HG02885 (cell line): ENCODE measurements at regions not wholly inside any gene's neighbourhood (a gene's known extent, or its start where the extent isn't known, plus 50 kb on each side); places are given as distances from the start of the nearest gene placed in this dataset.
A peak's percentile ranks its signal among the peaks of the same experiment; 100 is the strongest.

ENCODE experiments used
- ATAC-seq: cut with Tn5 transposase; IDR thresholded peaks from one replicate; pipeline ENCODE4 v1.9.1; 2021; ENCODE audit warnings: mild to moderate bottlenecking; ENCODE audit not compliant: unreplicated experiment, poor library complexity

DNA sequence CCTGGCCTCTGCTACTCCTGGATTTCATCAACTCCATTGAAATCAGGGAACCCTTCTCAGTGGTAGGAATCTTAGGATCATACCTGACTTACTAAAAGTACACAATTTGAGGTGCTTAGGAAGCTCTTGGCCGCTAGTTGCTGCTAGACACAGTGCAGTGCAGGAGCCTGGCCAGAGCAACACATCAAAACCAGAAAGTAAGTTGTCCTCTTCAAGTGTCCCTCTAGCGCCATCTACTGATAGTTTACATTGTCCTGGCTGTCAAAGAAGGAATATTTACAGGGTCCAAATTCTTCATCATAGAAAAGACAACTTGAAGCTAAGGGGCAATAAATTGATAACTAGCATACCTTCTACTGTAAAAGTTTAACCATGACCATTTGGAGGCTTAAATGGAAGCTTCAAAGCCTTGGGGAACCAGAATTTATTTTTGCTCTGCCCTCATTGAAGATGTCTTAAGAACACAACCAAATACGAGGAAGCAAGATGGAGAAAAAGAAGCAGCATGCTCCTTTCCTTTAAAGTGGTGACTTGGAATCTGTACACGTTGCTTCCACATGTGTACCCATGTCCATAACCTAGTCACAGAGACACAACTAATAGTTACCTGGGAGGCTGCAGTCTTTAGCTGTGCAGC, 889.1 kb upstream of the GCFC2 start:
- peak; percentile 97 for ATAC-seq

DNA sequence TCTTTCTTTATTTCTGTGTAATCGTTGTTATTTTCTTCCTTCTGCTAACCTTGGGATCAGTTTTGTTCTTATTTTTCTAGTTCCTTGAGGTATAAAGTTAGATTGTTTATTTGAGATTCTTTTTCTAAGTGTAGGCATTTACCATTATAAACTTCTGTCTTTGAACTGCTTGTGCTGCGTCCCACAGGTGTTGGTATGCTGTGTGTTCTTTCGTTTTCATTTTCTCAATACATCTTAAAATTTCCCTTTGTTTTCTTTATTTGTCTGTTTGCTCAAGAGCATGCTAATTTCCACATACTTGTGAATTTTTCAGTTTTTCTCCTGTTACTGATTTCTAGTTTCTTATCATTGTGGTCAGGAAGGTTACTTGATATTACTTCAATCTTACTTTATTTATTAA, 873.8 kb upstream of the GCFC2 start:
- no peak for ATAC-seq

DNA sequence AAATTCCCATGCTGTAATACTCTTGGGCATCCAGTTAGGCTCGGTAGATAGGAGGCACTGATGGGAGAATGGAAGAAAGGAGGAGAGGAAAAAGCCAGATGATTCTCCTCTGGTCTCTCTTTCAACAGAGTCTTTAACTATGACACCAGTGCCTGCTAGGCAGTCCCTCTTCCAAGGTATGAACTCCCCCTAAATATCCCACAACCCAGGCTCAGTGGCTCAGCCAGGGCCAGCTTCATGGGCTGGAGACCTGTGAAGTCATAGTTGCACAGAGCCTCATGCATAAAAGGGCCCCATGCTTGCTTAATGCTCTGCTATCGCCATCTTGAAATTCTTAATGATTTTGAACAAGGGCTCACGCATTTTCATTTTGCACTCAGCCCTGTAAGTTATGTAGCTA, 869.2 kb upstream of the GCFC2 start:
- no peak for ATAC-seq

DNA sequence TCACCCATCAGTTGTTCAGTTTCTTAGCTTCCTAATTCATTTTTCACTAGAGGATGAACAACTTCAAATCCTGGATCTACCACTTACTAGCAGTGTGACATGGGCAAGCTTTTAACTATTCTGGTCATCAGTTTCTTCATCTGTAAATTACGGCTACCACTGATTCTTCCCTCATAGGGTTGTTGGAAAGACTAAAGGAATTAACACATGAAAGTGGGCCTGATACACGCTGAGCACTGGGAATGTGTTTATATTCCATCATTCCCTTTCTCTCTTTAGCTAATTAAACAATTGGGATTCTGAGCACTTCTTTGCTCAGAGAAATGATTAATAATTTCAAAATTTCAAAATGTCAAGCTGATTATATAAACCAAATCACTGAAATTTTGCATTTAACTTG, 862.3 kb upstream of the GCFC2 start:
- ATAC-seq: no peak

- no peak for ATAC-seq
Measured at GRCh38 chr2:76569819-76570218, 859.1 kb upstream of the GCFC2 start.

DNA sequence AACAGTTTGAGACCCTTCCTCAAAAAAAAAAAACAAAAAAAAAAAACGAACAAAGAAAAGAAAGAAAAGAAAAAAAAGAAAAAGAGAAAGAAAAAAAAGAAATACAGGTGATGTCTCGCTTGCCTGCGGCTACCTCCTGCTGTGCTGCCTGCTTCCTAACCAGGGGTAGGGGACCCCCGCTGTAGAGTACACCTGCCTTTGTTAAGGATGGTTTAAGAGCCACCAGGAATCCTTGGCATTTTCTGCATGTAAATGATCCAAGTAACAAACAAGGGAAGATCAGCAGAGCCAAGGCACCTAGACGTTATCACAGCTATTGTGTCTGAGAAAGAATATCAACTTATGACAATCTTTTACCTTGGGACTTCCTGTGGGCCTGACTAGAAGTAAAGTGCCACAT, 856.8 kb upstream of the GCFC2 start:
- ATAC-seq: no peak

DNA sequence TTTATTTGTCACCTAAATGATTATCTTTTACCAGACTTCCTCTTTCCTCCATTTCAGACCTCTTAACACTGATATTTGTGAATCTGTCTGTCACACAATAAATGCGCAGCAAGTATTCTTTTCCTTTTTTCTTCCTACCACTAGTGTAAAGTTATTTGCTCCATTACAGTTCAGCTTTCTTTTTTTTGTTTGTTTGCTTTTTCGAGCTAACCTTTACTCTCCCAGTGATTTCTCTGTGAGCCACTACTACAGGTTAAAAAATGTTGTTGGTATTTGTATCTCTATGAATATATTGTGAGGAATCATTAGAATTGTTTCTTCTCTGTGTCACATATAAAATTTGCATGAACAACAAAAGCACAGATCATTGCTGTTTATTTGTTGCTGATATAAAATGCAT, 854.0 kb upstream of the GCFC2 start:
- ATAC-seq: no peak

- ATAC-seq: no peak
Measured at GRCh38 chr2:76563730-76564129, 853.0 kb upstream of the GCFC2 start.

DNA sequence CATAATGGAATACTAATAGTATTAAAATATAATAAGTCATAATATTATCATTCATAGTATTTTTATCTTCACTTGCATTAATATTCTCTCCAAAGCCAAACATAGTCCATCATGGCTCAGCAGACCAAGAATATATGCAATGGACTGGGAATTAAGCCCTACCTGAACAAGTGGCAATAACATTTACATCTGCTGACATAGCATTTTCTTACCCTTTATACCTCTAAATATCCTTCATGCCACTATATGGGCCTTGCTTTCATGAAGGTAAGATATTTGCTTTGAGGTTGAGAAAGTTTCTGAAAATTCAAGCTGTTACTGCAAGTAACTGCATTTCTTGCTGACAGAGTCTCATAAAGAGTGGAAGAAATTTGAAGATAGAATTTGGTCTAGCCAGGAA, 847.4 kb upstream of the GCFC2 start:
- ATAC-seq: no peak

GRCh38 chr2:76556018-76556417, 845.3 kb upstream of the GCFC2 start:
- no peak for ATAC-seq

- ATAC-seq: no peak
Measured at GRCh38 chr2:76546207-76546606, 835.5 kb upstream of the GCFC2 start.

- ATAC-seq: no peak
Measured at GRCh38 chr2:76544901-76545300, 834.2 kb upstream of the GCFC2 start.

DNA sequence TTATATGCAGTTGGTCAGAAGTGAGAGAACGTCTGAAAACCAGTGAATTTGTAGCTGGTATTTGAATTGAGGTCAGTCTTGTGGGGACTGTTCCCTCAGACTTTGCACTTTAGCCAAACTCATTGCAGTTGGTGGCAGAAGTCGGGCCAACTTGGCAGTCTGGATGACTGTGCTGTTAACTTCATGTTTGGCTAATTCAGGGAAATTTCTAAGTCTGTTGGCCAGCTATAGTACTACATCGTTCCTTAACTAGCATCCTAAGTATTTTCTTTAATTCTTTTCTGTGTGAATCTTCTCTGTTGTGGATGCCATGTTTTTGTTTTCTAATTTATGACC, 806.8 kb upstream of the GCFC2 start:
- ATAC-seq: no peak

DNA sequence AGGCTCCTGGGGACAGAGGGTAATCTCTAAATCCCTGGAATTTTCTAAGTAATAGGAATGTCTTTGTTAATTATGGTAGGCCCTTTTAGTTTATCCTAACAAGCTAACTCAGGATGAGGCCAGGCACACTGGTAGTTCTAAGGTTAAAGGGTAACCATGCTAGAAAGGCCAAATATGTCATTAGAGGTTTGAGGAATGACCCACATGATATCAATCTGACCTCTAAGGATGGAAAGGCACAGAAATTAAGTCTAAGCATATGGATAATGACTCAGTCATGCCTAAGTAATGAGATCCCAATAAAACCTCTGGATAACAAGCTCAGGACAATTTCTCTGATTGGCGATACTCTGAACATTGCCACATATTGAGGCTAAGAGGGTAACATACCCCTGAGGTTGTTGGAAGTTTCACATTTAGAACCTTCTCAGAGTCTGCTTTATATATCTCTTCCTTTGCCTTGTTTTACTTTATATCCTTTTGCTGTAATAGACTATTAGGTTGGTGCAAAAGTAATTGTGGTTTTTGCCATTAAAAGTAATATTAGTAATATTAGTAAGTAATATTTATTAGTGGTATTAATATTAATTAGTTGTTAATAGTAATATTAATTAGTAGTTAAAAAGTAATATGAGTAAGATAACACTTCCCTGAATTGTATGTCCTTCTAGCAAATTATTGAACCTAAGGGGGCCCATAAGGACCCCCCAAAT, 806.3 kb upstream of the GCFC2 start:
- no peak for ATAC-seq

DNA sequence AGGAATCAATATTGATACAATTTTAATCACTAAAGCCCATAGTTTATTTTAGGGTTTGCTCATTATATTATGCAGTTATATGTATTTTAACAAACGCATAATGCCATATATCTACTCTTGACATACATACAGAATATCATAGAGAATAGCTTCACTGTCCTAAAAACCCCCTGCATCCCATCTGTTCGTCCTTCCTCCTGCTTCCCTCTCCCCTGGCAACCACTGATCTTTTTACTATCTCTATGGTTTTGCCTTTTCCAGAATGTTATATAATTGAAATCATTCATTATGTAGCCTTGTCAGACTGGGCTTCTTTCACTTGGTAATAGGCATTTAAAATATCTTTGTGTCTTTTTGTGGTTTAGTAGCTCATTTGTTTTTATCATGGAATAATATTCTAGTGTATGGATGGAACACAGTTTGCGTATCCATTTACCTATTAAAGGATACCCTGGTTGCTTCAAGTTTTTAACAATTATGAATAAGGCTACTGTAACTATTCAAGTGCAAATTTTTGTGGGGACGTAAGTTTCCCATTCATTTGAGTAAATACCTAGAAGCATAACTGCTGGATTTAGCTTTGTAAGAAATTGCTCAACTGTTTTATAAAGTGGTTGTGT, 801.6 kb upstream of the GCFC2 start:
- ATAC-seq: no peak

GRCh38 chr2:76506538-76506937, 795.8 kb upstream of the GCFC2 start:
- no peak for ATAC-seq

DNA sequence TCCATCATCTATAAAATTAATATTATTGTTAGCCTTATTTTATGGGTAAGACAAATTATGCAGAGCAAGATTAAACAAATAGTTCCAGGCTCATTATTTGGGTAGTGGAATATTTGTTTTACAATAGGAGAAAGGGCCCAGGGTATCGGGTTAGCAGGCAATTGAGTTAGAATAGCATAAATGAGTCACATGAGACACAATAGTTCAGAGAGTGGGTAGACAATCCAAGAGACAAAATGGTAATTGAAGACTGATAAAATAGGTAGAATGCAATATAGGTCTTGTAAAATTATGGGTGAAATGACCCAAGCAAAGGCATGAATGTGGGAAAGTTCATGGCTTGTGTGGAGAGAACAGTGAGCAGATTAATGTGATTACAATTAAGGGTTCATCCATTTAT, 790.9 kb upstream of the GCFC2 start:
- no peak for ATAC-seq

DNA sequence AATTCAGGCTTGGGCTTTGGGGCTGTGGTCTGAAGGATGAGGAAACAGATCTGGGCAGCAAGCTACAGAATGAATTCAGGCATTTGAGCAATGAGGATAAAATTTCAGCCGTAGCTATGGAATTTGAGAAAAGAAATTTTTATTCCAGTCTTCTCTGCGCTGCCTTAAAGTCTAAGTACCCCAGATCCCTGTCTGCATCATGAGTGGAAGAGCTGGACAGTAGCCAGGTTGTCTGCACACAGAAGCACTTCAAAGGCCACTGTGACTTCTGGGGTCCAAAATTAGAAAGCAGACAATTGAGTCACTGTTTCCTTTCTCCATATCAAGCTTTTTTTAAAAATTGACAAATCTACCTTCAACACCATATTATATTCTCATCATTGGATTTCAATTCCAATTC, 787.6 kb upstream of the GCFC2 start:
- ATAC-seq: no peak

DNA sequence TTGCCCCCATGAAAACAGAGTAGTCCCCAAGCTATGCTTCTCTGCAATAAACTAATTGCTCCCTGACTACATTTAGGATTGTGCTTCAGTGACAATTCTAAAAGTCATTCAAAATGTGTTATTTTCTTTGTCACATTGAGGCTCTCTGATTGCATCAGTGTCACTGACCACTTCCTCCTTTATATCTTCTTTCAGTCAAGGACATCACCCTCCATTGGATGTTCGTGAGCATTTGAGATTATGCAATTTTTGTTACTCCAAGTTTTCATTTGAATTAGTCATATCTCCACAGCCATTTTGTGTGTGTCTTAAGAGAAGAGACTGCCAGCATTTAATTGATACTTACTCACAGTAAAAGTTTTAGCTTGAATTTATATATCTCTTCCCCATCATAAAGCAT, 780.8 kb upstream of the GCFC2 start:
- no peak for ATAC-seq

DNA sequence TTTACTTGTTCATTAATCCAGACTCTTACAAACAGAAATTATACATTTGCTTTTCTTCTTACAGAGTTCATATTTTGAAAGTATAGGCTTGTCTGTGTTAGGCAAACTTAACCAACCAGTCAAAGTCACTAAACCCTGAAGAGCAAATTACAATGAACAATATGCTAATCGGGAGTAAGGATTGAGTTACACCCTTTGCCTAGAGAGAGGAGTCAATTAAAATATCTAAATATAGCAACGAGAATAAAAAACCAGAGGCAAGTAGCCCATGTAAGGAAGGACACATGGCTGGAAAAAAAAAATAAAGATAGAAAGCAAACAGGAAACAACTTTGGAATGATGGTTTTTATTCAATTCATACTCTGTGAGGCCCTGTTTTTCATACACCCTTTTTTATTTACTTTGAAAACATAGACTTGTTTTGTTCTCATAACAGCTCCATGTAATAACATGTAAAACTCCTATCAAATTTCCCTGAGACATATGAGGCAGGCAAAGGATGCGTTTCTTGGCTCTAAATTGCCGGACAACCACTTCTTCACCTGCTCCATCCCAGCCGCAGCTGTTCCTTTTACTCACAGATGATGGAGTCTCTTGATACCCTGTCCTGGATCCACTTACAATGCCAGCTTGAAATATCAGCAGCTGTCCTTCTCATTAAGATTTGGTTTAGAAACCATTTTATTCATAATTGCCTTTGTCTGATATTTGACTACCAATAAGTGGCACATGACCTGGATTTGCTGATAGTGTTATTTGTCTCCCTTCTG, 767.7 kb upstream of the GCFC2 start:
- ATAC-seq: no peak

DNA sequence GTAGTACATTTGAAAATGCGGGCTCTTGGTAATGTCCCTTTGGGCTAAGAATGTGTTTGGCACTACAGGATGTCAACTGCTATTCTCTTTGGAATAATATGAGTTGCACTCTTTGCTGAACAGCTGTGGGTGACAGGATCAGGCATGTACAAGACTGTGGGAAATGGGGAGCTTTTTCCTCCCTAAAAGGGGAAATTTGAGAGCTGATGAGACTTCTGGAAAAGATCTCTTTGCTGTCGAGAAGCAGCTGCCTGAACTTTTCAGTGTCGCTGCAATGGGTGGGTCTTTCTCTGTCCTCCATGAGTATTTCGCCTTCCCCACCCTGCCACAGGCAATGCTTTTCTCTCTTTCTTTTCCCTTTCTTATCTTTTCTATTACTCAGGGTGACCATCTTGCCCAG, 762.2 kb upstream of the GCFC2 start:
- ATAC-seq: no peak
